IMR-90 (cell line): ENCODE measurements at regions not wholly inside any gene's neighbourhood (a gene's known extent, or its start where the extent isn't known, plus 50 kb on each side); places are given as distances from the start of the nearest gene placed in this dataset.

Experiments
- BHLHE40 ChIP-seq: fragments of 150-350 bp; IDR thresholded peaks from 2 replicates; pipeline ENCODE4 v1.6.1; 2016; ENCODE audit warnings: mild to moderate bottlenecking, low read depth, low read length
- CTCF ChIP-seq: conservative IDR thresholded peaks from 2 replicates; pipeline ENCODE4 v1.5.1; 2012; ENCODE audit warnings: mild to moderate bottlenecking, low read depth, low read length, improper control_type of control experiment
- POLR2A ChIP-seq: IDR thresholded peaks from 2 replicates; pipeline ENCODE4 v1.6.1; 2012; ENCODE audit warnings: mild to moderate bottlenecking, low read depth, low read length
- RCOR1 ChIP-seq: IDR thresholded peaks from 2 replicates; pipeline ENCODE4 v1.6.1; 2012; ENCODE audit warnings: mild to moderate bottlenecking, low read length, improper control_type of control experiment; ENCODE audit not compliant: insufficient replicate concordance
- RFX5 ChIP-seq: IDR thresholded peaks from 2 replicates; pipeline ENCODE4 v1.8.0; 2012; ENCODE audit warnings: low read depth, mild to moderate bottlenecking, low read length, moderate library complexity
- SMC3 ChIP-seq: fragments of 150-350 bp; IDR thresholded peaks from 2 replicates; pipeline ENCODE4 v1.6.1; 2016; ENCODE audit warnings: low read depth, mild to moderate bottlenecking, antibody characterized with exemption, low read length, moderate library complexity

GRCh38 chr4:177235026-177235425, 74.6 kb upstream of the NEIL3 start:
- no peak for TF ChIP-seq CTCF
- no peak for TF ChIP-seq SMC3
- TF ChIP-seq POLR2A = no peak
- no peak for TF ChIP-seq RFX5
- peak; percentile 23; the same call in 1 of the 2 replicates for TF ChIP-seq BHLHE40
- no peak for TF ChIP-seq RCOR1
